Spleen (tissue), 7 donors: ENCODE measurements at regions not wholly inside any gene's neighbourhood (a gene's known extent, or its start where the extent isn't known, plus 50 kb on each side); places are given as distances from the start of the nearest gene placed in this dataset.

Source experiments
- POLR2A ChIP-seq, 3 donors: fragments of 450-650 bp; IDR thresholded peaks; one replicate each; pipeline ENCODE4 v1.5.1; 2017; ENCODE audit warnings: antibody characterized with exemption in 3 of 3, mild to moderate bottlenecking in 1 of 3
- TF ChIP-seq, protein P1 (sequence below), 11 experiments: fragments of 200-600 bp in 7 of 11; fragments of 450-650 bp in 4 of 11; sonication (generic) in 4 of 11; IDR thresholded peaks in 8 of 11; conservative IDR thresholded peaks in 3 of 11; 1 replicate in 7 of 11; 2 replicates in 4 of 11; pipeline versions ENCODE4 v1.4.0 to v1.8.0; 2016 to 2021; ENCODE audit warnings: antibody characterized with exemption in 11 of 11, inconsistent platforms in 4 of 11, mild to moderate bottlenecking in 1 of 11
- donor health status: DM: no; HTN: no; CAD: no; lungs with moderate emphysema.
- donor health status: DM: no; HTN: no; CAD: no.
- donor health status: DM: no; HTN: no; CAD: no.

DNA sequence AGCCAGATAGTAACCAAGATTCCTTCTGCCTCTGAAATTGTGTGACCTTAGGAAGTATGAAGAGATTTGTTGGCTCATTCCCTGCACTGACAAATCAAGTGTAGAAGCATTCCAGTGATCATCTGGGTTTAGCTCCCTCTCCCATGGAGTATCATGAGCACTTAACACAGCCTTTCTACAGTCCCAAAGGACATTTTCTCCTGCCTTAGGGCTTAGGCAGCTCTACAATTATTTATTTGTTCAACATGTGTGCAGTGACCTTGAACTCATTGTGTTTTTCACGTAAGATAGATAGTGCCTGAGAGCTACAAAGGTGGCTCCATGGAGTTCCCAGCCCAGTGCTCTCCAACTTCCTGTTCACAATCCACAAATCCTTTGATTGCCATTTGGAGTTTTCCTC, 94.8 kb upstream of the FAT3 start:
- TF ChIP-seq POLR2A (IDR thresholded peaks at IDR 0.05) = no peak
- TF ChIP-seq, protein P1, sequence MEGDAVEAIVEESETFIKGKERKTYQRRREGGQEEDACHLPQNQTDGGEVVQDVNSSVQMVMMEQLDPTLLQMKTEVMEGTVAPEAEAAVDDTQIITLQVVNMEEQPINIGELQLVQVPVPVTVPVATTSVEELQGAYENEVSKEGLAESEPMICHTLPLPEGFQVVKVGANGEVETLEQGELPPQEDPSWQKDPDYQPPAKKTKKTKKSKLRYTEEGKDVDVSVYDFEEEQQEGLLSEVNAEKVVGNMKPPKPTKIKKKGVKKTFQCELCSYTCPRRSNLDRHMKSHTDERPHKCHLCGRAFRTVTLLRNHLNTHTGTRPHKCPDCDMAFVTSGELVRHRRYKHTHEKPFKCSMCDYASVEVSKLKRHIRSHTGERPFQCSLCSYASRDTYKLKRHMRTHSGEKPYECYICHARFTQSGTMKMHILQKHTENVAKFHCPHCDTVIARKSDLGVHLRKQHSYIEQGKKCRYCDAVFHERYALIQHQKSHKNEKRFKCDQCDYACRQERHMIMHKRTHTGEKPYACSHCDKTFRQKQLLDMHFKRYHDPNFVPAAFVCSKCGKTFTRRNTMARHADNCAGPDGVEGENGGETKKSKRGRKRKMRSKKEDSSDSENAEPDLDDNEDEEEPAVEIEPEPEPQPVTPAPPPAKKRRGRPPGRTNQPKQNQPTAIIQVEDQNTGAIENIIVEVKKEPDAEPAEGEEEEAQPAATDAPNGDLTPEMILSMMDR (IDR thresholded peaks at IDR 0.05 in 8 of 11, conservative IDR thresholded peaks at IDR 0.05 in 3 of 11) = no peak
